GM21786 (cell line): ENCODE measurements at regions not wholly inside any gene's neighbourhood (a gene's known extent, or its start where the extent isn't known, plus 50 kb on each side); places are given as distances from the start of the nearest gene placed in this dataset.

Source experiments
- ATAC-seq: cut with Tn5 transposase; IDR thresholded peaks from one replicate; pipeline ENCODE4 v1.9.1; 2021; ENCODE audit not compliant: unreplicated experiment

- no peak for ATAC-seq
Observed at GRCh38 chr12:97173688-97174410, 266.8 kb downstream of the NEDD1 start.

- ATAC-seq: no peak
Observed at GRCh38 chr12:97177481-97177880, 270.4 kb downstream of the NEDD1 start.

- ATAC-seq: no peak
Observed at GRCh38 chr12:97181571-97182265, 274.7 kb downstream of the NEDD1 start.

GRCh38 chr12:97182769-97183168 is 275.7 kb downstream of the NEDD1 start:
- no peak for ATAC-seq

- ATAC-seq: no peak
Observed at GRCh38 chr12:97184127-97184773, 277.2 kb downstream of the NEDD1 start.

GRCh38 chr12:97185567-97185966 is 277.0 kb upstream of the RMST start:
- no peak for ATAC-seq

- no peak for ATAC-seq
Observed at GRCh38 chr12:97194546-97194945, 268.1 kb upstream of the RMST start.

- ATAC-seq: no peak
Observed at GRCh38 chr12:97200181-97200580, 262.4 kb upstream of the RMST start.

- ATAC-seq: no peak
Observed at GRCh38 chr12:97203408-97203807, 259.2 kb upstream of the RMST start.

GRCh38 chr12:97209997-97210396 is 252.6 kb upstream of the RMST start:
- no peak for ATAC-seq

- no peak for ATAC-seq
Observed at GRCh38 chr12:97211416-97211930, 251.1 kb upstream of the RMST start.

GRCh38 chr12:97216848-97217247 is 245.8 kb upstream of the RMST start:
- no peak for ATAC-seq

GRCh38 chr12:97222391-97222790 is 240.2 kb upstream of the RMST start:
- no peak for ATAC-seq

- no peak for ATAC-seq
Observed at GRCh38 chr12:97223419-97223818, 239.2 kb upstream of the RMST start.

GRCh38 chr12:97229004-97229403 is 233.6 kb upstream of the RMST start:
- ATAC-seq: no peak

GRCh38 chr12:97235102-97235501 is 227.5 kb upstream of the RMST start:
- ATAC-seq: no peak

GRCh38 chr12:97246368-97246767 is 216.2 kb upstream of the RMST start:
- ATAC-seq: no peak

- no peak for ATAC-seq
Observed at GRCh38 chr12:97250483-97250882, 212.1 kb upstream of the RMST start.

GRCh38 chr12:97257726-97258125 is 204.9 kb upstream of the RMST start:
- ATAC-seq: no peak

- ATAC-seq: no peak
Observed at GRCh38 chr12:97259098-97259497, 203.5 kb upstream of the RMST start.

GRCh38 chr12:97260786-97261185 is 201.8 kb upstream of the RMST start:
- ATAC-seq: no peak

GRCh38 chr12:97267166-97267565 is 195.4 kb upstream of the RMST start:
- ATAC-seq: no peak
